ENCODE measurements at regions not wholly inside any gene's neighbourhood (a gene's known extent, or its start where the extent isn't known, plus 50 kb on each side); places are given as distances from the start of the nearest gene placed in this dataset.

- DNase-seq (ENCODE audit: insufficient read length) (no peak), FAIRE-seq (no peak)
- TF ChIP-seq POLR2A (IDR thresholded peaks at IDR 0.05; ENCODE audit: low read depth, low read length): no peak
- TF ChIP-seq POLR2AphosphoS5 (IDR thresholded peaks at IDR 0.05; ENCODE audit: low read depth, low read length): no peak
- no peak for TF ChIP-seq TAF1 (IDR thresholded peaks at IDR 0.05; ENCODE audit: borderline replicate concordance, low read depth, low read length)
These were observed 673.9 kb upstream of the RGMB start for GRCh38 chr5:98099448-98100105.

GRCh38 chr5:98101131-98101530 is 672.3 kb upstream of the RGMB start:
- FAIRE-seq: no peak
- DNase-seq (ENCODE audit: insufficient read length): no peak
- TF ChIP-seq POLR2AphosphoS5 (IDR thresholded peaks at IDR 0.05; ENCODE audit: low read depth, low read length) (no peak), TAF1 (IDR thresholded peaks at IDR 0.05; ENCODE audit: borderline replicate concordance, low read depth, low read length) (no peak), POLR2A (IDR thresholded peaks at IDR 0.05; ENCODE audit: low read depth, low read length) (no peak)

- TF ChIP-seq POLR2A (IDR thresholded peaks at IDR 0.05; ENCODE audit: low read depth, low read length) (no peak), POLR2AphosphoS5 (IDR thresholded peaks at IDR 0.05; ENCODE audit: low read depth, low read length) (no peak), TAF1 (IDR thresholded peaks at IDR 0.05; ENCODE audit: borderline replicate concordance, low read depth, low read length) (no peak)
- FAIRE-seq: no peak
These were observed 670.5 kb upstream of the RGMB start for GRCh38 chr5:98102936-98103335.

GRCh38 chr5:98103807-98104206 is 669.7 kb upstream of the RGMB start:
- FAIRE-seq (no peak), DNase-seq (ENCODE audit: insufficient read length) (no peak)
- TF ChIP-seq POLR2A (IDR thresholded peaks at IDR 0.05; ENCODE audit: low read depth, low read length) (no peak), TAF1 (IDR thresholded peaks at IDR 0.05; ENCODE audit: borderline replicate concordance, low read depth, low read length) (no peak), POLR2AphosphoS5 (IDR thresholded peaks at IDR 0.05; ENCODE audit: low read depth, low read length) (no peak)

More at GRCh38 chr5:98102936-98103335, 670.5 kb upstream of the RGMB start:
- DNase-seq (ENCODE audit: insufficient read length): no peak

- TF ChIP-seq POLR2AphosphoS5 (IDR thresholded peaks at IDR 0.05; ENCODE audit: low read depth, low read length) (no peak), POLR2A (IDR thresholded peaks at IDR 0.05; ENCODE audit: low read depth, low read length) (no peak), TAF1 (IDR thresholded peaks at IDR 0.05; ENCODE audit: borderline replicate concordance, low read depth, low read length) (no peak)
- no peak for FAIRE-seq
- no peak for DNase-seq (ENCODE audit: insufficient read length)
These were observed 668.8 kb upstream of the RGMB start for GRCh38 chr5:98104454-98105188.

GRCh38 chr5:98105681-98106080 is 667.8 kb upstream of the RGMB start:
- no peak for FAIRE-seq
- no peak for TF ChIP-seq POLR2A (IDR thresholded peaks at IDR 0.05; ENCODE audit: low read depth, low read length)
- DNase-seq (ENCODE audit: insufficient read length): no peak

GRCh38 chr5:98106116-98107031 is 667.1 kb upstream of the RGMB start:
- no peak for TF ChIP-seq TAF1 (IDR thresholded peaks at IDR 0.05; ENCODE audit: borderline replicate concordance, low read depth, low read length)
- TF ChIP-seq POLR2AphosphoS5 (IDR thresholded peaks at IDR 0.05; ENCODE audit: low read depth, low read length): no peak
- TF ChIP-seq POLR2A (IDR thresholded peaks at IDR 0.05; ENCODE audit: low read depth, low read length): no peak
- FAIRE-seq: no peak
- no peak for DNase-seq (ENCODE audit: insufficient read length)

GRCh38 chr5:98108497-98108896 is 665.0 kb upstream of the RGMB start:
- FAIRE-seq: no peak

GRCh38 chr5:98109561-98110006 is 663.9 kb upstream of the RGMB start:
- TF ChIP-seq POLR2AphosphoS5 (IDR thresholded peaks at IDR 0.05; ENCODE audit: low read depth, low read length) (no peak), POLR2A (IDR thresholded peaks at IDR 0.05; ENCODE audit: low read depth, low read length) (no peak), TAF1 (IDR thresholded peaks at IDR 0.05; ENCODE audit: borderline replicate concordance, low read depth, low read length) (no peak)
- DNase-seq (ENCODE audit: insufficient read length) (no peak), FAIRE-seq (no peak)

More at GRCh38 chr5:98108497-98108896, 665.0 kb upstream of the RGMB start:
- DNase-seq (ENCODE audit: insufficient read length): no peak
- TF ChIP-seq POLR2A (IDR thresholded peaks at IDR 0.05; ENCODE audit: low read depth, low read length): no peak
- TF ChIP-seq POLR2AphosphoS5 (IDR thresholded peaks at IDR 0.05; ENCODE audit: low read depth, low read length): no peak
- no peak for TF ChIP-seq TAF1 (IDR thresholded peaks at IDR 0.05; ENCODE audit: borderline replicate concordance, low read depth, low read length)

- TF ChIP-seq POLR2A (IDR thresholded peaks at IDR 0.05; ENCODE audit: low read depth, low read length) (no peak), TAF1 (IDR thresholded peaks at IDR 0.05; ENCODE audit: borderline replicate concordance, low read depth, low read length) (no peak), POLR2AphosphoS5 (IDR thresholded peaks at IDR 0.05; ENCODE audit: low read depth, low read length) (no peak)
- DNase-seq (ENCODE audit: insufficient read length) (no peak), FAIRE-seq (no peak)
These were observed 663.2 kb upstream of the RGMB start for GRCh38 chr5:98110282-98110691.

- FAIRE-seq (no peak), DNase-seq (ENCODE audit: insufficient read length) (no peak)
- TF ChIP-seq TAF1 (IDR thresholded peaks at IDR 0.05; ENCODE audit: borderline replicate concordance, low read depth, low read length) (no peak), POLR2AphosphoS5 (IDR thresholded peaks at IDR 0.05; ENCODE audit: low read depth, low read length) (no peak), POLR2A (IDR thresholded peaks at IDR 0.05; ENCODE audit: low read depth, low read length) (no peak)
These were observed 662.7 kb upstream of the RGMB start for GRCh38 chr5:98110791-98111190.

Data from GM12892 (cell line).